GM18505 (cell line): ENCODE measurements at regions not wholly inside any gene's neighbourhood (a gene's known extent, or its start where the extent isn't known, plus 50 kb on each side); places are given as distances from the start of the nearest gene placed in this dataset.
"Not testable (repeated sequence)": the region's sequence is repeated elsewhere in the genome, so short reads cannot be mapped to it uniquely, and the experiment has no call there.

ENCODE experiments used
- ATAC-seq: cut with Tn5 transposase; IDR thresholded peaks from one replicate; pipeline ENCODE4 v1.9.1; 2021; ENCODE audit not compliant: unreplicated experiment
- POLR2A ChIP-seq: IDR thresholded peaks from 4 replicates; pipeline ENCODE4 v1.6.1; 2011; ENCODE audit warnings: borderline replicate concordance; ENCODE audit not compliant: insufficient read depth, insufficient read length; ENCODE audit errors: extremely low read depth

DNA sequence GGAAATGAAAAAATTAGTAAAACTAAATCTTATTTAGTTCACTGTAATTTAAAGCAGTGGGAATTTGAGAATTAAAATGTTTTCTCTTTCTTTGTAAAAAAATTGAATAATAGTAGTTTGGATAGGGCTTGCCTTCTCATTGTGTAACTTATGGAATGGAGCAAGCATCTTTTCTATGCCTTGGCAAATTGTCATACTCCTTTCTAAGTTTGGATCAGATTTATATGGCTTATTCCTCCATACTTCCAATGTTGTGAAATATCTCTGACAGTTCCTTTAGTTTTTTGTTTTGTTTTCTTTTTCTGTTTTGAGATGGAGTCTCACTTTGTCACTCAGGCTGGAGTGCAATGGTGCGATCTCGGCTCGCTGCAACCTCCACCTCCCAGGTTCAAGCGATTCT lies 176.4 kb downstream of the SAMD5 start:
- TF ChIP-seq POLR2A: no peak

DNA sequence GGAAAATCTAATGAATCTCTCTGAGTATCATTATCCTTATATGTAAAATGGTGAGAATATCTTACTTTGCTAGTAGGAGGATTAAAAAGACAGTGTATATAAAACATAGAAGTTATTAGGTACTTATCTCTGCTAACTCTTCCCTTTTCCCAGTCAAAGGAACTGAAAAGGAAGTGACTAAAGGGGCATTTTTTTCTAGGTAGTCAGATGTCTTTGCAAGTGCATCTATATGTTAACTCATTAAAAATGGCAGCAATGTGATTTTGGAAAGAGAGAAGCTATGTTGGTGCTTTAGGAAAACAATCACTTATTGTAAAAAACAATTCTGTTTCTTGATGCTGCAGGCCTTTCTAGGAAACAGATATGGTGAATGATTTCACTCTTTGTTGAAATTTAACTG lies 180.9 kb downstream of the SAMD5 start:
- no peak for ATAC-seq
- no peak for TF ChIP-seq POLR2A

More for the DNA sequence above, 176.4 kb downstream of the SAMD5 start:
- no peak for ATAC-seq

DNA sequence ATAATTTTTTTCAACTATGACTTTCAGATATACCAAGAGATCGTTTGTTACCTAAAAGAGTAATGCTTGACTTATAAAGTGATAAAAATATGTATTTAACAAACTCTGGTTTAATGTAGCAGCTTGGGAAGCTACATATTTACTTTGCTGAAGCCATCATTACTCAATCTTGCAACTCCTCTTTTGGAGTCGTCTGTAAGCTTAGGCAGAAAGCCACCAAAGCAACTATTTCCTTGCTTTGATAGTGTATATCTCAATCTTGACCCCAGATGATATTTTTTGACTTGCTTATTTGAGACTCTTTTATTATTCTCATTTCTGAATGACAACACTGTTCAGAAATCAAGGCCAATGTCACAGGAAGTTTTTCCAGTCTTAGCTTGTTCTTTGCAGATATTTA lies 183.0 kb downstream of the SAMD5 start:
- ATAC-seq: no peak

DNA sequence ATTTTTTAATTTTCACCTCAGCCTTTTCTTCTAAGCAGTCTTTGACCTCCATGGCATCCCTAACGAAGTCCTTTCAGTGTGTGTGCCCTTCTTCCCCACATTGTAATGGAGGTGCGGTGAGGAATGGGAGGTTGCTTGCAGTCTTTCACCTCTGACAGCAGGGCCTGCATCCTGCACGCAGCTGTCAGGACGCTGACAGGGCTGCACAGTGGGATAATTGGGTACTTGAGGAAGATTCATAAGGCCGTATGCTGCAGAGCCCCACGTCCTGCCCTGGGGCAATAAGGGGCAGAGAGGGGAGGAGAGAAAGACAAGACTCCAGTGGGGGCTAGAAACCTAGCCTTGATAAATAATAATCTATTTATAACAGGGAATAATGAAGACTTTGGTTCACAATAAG lies 184.7 kb downstream of the SAMD5 start:
- ATAC-seq: no peak
- TF ChIP-seq POLR2A: no peak

More for the DNA sequence above, 183.0 kb downstream of the SAMD5 start:
- TF ChIP-seq POLR2A: no peak

DNA sequence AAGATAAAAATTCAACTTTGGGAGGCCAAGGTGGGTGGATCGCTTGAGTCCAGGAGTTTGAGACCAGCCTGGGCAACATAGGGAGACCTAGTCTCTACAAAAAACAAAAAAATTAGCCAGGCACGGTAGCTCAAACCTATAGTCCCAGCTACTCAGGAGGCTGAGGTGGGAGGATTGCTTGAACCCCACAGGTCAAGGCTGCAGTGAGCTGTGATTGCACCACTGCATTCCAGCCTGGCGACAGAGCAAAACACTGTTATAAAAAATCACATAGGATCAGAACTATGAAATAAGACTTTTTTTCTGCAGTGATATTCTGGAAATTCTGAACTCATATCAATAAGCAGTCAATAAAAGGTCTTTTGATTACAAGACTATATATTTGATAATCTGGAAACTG lies 186.1 kb downstream of the SAMD5 start:
- not testable (repeated sequence) for ATAC-seq

DNA sequence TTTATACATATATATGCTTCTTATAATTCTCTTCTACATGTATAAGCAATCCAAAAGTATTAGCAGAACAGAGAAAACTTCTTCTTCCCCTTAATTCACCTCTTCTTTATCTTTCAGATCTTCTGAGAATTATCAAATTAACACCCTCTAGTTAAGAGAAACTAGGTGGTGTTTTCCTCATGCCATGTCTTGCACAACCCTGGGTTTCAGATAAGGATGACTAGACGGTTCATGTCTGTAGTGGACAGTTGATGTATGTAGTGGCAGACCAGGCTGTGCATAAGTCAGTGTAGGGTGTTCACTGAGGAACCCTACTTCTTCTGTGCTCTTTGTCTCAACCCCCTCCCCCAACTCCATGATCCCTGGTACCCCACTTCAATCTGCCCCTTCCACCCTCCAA lies 187.3 kb downstream of the SAMD5 start:
- no peak for TF ChIP-seq POLR2A

DNA sequence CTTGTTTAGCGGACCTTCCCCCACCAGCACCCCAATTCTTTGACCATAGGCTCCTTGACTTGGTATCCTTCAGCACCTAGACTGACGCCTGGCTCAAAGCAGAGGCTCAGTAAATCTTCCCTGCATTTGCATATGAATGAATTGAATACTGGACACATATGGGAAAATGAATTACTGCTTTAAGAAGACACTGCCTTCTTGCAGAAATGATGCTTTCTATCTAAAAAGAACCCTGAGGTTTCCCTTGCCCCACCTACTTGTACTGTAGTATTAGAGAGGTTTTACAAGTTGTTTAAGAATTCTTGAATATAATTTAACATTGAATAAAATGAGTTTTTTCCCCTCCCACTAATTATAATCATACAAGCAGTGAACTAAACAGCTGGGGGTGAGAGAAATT lies 190.7 kb downstream of the SAMD5 start:
- no peak for TF ChIP-seq POLR2A
- ATAC-seq: no peak

More for the DNA sequence above, 187.3 kb downstream of the SAMD5 start:
- ATAC-seq: no peak

DNA sequence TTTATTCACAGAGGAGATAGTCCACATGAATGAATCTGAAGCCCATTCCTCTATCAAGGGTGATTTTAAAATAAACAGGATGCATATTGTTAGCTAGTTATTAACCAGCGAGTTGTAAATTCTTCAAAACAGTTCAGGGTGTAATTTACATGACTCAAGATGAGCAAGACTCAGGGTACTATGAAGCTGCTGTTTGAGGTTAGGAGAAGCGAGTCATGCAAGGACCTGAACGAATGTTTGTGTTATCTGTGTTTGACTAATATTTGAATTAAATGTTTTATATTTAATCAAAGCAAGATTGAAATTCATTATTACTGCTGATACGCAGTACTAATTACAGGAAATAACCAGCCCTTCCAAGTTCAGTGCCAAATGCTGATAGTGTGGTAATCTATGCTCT lies 191.1 kb downstream of the SAMD5 start:
- no peak for TF ChIP-seq POLR2A
- ATAC-seq: no peak

DNA sequence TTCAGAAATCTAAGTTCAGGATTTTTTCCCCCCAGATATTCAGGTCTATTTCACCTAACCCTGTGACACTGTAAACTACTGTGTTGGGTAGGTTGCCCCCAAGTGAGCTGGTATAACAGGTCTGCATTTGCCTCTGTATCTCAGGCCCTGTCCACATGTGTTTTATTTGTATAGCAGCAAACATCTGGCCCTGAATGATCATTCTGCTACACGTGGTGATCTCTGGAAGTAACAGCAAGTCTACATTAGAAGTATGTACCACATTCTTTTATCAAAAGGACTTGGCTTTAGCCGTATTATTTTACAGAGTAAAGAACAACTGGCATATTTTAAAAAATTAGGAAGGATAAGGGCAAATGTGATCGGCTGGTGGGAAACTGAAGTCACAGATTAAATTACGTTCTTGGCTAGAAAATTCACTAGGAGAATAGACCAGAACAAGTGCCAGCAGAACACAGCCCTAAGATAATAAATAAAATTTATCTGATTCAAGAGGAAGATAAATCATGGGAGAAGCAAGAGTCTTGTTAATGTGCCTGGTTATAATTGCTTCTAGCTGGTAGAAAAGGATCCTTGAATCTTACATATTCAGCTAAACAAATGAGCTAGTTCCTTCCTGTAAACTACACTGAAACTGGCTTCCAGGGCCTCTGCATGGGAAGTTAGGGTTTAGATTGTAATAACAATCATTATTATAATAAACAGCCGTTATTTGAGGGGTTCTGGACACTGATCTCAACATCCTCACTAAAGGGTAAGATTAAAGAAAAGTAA lies 192.1 kb downstream of the SAMD5 start:
- no peak for TF ChIP-seq POLR2A

DNA sequence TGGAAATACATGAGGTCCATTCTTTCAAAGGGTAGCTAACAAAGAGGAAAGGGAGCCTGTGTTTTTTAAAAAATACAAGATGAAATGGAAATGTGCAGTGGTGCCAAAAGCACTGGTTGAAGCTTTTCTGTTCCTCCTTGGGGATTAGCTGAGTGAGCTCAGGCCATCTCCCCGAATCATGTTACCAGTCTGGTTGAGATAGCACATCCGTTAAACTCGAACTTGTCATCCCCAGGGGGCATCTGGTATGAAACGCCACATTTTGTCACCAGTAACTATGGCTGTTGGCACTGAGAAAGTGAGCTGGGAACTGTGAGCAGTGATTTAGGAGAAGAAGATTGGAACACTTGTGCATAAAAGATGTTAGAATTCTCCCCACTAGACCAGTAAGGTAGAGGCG lies 196.2 kb downstream of the SAMD5 start:
- no peak for TF ChIP-seq POLR2A

More for the DNA sequence above, 192.1 kb downstream of the SAMD5 start:
- ATAC-seq: no peak

DNA sequence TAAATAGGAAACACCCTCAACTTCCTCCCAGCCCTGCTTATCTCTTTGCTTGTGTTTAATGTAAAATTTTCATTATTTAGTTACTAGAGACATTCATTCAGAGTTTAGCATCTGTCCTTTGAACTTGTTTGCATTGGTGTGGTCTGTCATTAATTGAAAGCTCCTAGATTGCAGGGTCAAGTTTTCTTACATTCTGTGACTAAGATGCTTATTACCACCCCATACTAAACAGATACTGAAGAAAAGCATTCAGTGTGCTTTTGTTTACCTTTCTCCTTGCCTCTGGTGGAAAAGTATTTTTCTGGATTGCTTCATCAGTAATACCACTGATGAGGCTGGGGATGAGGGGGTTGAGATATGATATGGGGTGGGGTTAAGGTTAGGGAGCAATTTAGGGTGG lies 199.0 kb downstream of the SAMD5 start:
- no peak for TF ChIP-seq POLR2A
- no peak for ATAC-seq

More for the DNA sequence above, 196.2 kb downstream of the SAMD5 start:
- no peak for ATAC-seq

DNA sequence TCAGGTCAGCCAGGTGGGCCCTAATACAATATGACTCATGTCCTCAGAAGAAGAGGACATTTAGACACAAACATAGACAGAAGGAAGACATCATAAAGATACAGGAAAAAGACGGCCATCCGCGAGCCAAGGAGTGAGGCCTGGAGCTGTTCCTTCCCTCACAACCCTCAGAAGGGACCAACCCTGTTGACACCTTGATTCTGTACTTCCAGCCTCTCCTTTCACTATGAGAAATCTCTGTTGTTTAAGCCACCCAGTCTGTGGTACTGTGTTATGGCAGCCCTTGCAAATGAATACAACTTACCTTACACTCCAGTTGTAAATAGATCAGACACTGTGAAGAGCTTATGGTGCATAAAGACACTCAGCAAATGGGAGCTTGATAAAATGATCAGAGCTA lies 199.7 kb downstream of the SAMD5 start:
- TF ChIP-seq POLR2A: no peak
- no peak for ATAC-seq

DNA sequence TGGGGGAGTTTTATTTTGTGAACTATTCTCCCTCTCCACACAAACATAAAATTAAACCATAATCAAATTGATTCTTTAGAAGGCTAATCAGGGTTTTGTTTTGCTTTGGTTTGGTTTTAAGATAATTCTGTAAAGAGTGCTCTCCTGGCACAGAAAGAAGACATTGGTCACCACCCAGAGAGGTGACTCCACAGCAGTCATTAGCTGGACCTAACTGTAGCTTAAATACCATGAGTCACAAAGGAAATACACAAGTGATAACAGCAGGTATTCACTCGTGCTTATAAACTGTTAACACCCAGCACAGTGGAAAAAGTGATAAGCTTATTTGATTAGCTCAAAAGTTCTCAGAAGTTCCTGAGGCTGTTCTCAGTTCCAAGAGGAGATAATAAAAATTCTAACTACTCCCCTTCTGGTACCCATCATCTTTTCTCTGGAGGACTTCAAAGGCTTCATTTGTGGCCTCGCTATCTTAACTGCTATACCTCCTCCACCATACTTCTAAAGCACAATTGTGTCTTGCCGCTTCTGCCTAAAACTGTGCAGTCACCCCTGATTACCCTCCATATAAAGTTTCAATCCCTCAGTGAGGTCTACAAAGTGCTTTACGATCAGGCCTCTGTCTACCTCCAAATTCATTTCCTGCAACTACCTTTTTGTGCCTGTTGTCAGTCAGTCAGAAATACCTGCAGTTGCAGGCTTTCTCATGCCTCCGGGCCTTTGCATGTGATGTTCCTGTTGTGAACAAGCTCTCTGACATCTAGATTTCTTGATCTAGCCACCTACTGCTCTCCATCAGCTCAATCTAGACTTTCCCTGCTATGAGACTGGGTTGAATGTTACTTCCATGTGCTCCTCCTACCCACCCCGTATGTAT lies 201.1 kb downstream of the SAMD5 start:
- no peak for ATAC-seq
- TF ChIP-seq POLR2A: no peak

DNA sequence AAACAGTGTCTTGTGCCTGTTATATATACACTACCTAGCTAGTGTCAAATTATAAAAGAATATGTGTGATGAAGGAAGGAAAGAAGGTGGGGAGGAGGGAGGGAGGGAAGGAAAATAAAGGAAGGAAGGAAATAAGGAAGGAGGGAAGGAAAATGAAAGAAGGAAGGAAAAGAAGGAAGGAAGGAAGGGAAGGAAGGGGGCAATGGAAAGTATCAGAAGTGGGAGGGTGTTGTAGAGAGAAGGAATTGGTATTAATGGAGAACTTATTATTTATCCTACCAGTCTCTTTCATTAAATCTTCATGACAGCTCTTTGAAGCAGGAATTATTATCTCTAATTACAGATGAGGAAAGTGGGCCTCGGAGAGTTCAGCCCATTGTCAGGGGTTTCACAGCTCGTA lies 202.4 kb downstream of the SAMD5 start:
- TF ChIP-seq POLR2A: no peak
- no peak for ATAC-seq

DNA sequence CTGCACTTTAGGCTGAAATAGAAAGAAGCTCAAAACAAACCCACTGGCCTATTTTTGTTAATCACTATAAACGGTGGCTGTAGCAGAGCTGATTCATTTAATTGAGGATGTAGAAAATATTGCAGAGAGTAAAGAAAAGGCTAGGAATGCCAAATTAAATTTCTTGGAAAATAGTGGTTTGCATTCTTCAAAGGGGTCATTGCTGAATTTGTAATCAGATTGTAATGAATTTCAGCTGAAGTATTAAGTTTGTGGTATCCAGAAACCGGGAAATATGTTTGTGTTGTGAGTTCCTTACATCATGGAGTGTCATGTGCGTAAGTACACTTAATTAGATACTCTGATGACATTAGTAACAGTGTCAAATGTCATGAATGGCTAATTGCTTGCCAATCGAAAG lies 203.0 kb downstream of the SAMD5 start:
- ATAC-seq: no peak
- TF ChIP-seq POLR2A: no peak

DNA sequence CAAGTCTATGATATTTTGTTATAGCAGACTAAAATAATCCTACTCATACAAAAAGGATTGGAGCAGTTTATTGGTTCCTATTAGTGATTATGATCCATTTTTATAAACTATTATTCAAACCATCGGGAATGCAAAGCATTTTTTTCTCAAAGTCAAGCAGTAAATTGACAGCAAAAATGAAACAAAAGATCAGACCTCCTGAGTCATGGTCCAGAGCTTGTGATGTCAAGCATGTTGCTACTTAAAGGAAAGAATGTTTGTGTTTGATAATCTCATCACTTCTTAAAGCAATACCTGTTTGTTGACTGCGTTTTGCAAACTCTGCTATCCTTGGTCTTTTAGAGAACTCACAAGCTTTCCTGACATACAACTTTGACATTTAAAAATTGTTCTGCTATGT lies 204.4 kb downstream of the SAMD5 start:
- TF ChIP-seq POLR2A: no peak
- no peak for ATAC-seq
